K562 (cell line): ENCODE measurements at regions not wholly inside any gene's neighbourhood (a gene's known extent, or its start where the extent isn't known, plus 50 kb on each side); places are given as distances from the start of the nearest gene placed in this dataset.

Experiments used
- BRF2 ChIP-seq: IDR thresholded peaks from 3 replicates; pipeline ENCODE4 v1.6.1; 2011; ENCODE audit warnings: borderline replicate concordance, mild to moderate bottlenecking; ENCODE audit not compliant: insufficient read length, insufficient read depth
- EGR1 ChIP-seq: fragments of 450-650 bp; conservative IDR thresholded peaks from 2 replicates; pipeline ENCODE4 v1.6.1; 2017; ENCODE audit warnings: mild to moderate bottlenecking
- EZH2 ChIP-seq: IDR thresholded peaks from 2 replicates; pipeline ENCODE4 v1.6.1; 2012; ENCODE audit warnings: low read depth, mild to moderate bottlenecking, inconsistent platforms, low read length, borderline replicate concordance
- HNRNPUL1 ChIP-seq: fragments of 200-400 bp; formaldehyde crosslinking; IDR thresholded peaks from 2 replicates; pipeline ENCODE4 v1.6.1; 2017; ENCODE audit warnings: low read length
- NFE2 ChIP-seq: IDR thresholded peaks from 2 replicates; pipeline ENCODE4 v1.6.1; 2014; ENCODE audit warnings: antibody characterized with exemption, low read depth
- PCBP1 ChIP-seq: fragments of 200-400 bp; formaldehyde crosslinking; IDR thresholded peaks from 2 replicates; pipeline ENCODE4 v1.6.1; 2018; ENCODE audit warnings: mild to moderate bottlenecking, low read depth, low read length; ENCODE audit not compliant: poor library complexity, severe bottlenecking
- PHF8 ChIP-seq: fragments of 200-600 bp; sonication (generic); IDR thresholded peaks from 2 replicates; pipeline ENCODE4 v1.6.1; 2012; ENCODE audit warnings: mixed run types, mild to moderate bottlenecking, inconsistent platforms, low read length, moderate library complexity, borderline replicate concordance
- POLR2A ChIP-seq: fragments of 450-650 bp; conservative IDR thresholded peaks from 2 replicates; pipeline ENCODE4 v1.6.1; 2016
- ZBTB2 ChIP-seq: fragments of 450-650 bp; IDR thresholded peaks from 2 replicates; pipeline ENCODE4 v1.6.1; 2016; ENCODE audit warnings: antibody characterized with exemption
- ZBTB49 ChIP-seq: sonication (generic); formaldehyde crosslinking; IDR thresholded peaks from 2 replicates; pipeline ENCODE4 v1.8.0; 2022; ENCODE audit warnings: missing genetic modification reagents, mild to moderate bottlenecking, borderline replicate concordance
- ZFP1 ChIP-seq: fragments of 450-650 bp; formaldehyde crosslinking; IDR thresholded peaks from 2 replicates; pipeline ENCODE4 v1.4.0; 2020; ENCODE audit warnings: mild to moderate bottlenecking, mixed read lengths

DNA sequence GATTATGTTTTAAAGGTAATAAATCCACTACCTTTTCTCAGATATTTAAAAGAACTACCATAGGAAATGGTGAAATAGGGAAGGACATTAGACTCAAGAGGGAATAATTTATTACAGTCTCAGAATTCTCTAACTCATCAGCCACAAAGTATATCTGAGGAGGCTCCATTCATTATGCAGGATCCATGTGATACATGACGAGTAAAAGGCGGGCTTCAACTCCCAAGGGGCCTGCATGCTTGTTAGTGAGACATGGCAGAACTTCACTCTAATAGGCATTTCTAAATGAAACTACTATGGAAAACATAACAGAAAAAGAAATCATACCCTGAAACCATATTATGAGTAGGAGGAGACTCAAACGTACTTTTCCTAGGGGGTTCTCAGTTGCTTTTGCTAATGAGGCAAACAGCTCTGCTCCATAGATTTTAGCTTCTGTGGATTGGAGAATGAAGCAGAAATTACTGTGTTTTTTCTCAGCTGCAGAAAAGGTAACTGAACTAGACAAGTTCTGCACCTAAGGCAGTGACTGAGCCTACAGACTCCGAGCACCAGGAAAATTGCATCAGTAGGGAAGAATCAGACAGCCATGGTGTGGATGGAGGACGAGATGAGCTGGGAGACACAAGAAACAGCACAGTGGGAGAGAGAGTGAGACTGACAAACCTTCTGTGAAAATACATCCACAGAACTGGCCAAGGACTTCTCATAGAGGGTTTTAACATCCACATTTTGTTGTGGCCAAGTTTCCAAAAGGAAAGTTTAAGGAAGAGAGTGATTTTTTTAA, 254.6 kb upstream of the PRDM1 start:
- TF ChIP-seq HNRNPUL1 (no peak), ZFP1 (CRISPR knock-in tag) (no peak), EZH2 (no peak), EGR1 (no peak), NFE2 (no peak), BRF2 (no peak), POLR2A (no peak), ZBTB2 (no peak), PHF8 (no peak), ZBTB49 (CRISPR knock-in tag) (no peak), PCBP1 (no peak)
